Mucosa of gallbladder (tissue), 1 donor: ENCODE measurements at regions not wholly inside any gene's neighbourhood (a gene's known extent, or its start where the extent isn't known, plus 50 kb on each side); places are given as distances from the start of the nearest gene placed in this dataset.
"Not testable (repeated sequence)": the region's sequence is repeated elsewhere in the genome, so short reads cannot be mapped to it uniquely, and the experiment has no call there.

Experiments
- DNase-seq: peaks from one replicate; pipeline ENCODE4 v3.0.0-alpha.2; 2020; ENCODE audit warnings: low spot score
- donor health status: DM: no; HTN: no; CAD: no.

GRCh38 chr9:41623666-41624065 is 434.5 kb upstream of the ZNG1F start:
- DNase-seq = not testable (repeated sequence)

GRCh38 chr9:41619254-41619653 is 430.1 kb upstream of the ZNG1F start:
- not testable (repeated sequence) for DNase-seq

DNA sequence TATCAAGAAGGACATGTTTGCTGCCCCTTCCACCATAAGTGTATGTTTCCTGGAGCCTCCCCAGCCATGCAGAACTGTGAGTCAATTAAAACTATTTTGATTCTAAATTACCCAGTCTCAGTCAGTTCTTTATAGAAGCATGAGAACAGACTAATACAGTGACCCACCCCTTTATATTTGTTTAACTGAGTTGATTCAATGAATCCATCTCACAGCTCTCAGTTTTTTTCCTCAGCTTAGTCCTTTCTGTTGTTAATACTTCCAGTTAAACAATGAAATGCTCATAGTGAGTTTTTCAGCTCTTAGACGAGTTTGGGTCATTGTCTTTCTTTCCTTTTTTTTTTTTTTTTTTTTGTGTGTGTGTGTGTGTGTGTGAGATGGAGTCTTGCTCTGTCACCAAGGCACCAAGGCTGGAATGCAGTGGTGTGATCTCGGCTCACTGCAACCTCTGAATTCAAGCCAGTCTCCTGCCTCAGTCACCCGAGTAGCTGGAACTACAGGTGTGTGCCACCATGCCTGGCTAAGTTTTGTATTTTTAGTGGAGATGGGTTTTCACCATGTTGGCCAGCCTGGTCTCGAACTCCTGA is 417.9 kb upstream of the ZNG1F start:
- DNase-seq = not testable (repeated sequence)

DNA sequence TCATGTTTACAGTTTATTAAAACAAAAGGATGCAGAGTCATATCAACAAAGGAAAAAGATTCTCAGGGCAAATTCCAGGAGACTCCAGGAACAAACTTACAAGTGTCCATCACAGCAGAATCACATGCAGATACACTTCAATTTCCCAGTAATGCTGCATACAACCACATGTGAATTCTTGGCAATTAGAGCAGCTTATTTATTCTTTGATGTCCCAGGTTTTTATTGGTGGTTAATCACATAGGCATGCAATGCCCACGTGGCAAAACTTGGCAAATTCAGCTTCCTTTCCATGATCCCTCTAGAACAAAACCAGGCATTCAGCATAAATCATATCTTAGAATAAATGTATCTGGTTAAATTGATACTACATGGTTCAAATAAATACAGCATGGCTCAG is 376.5 kb upstream of the ZNG1F start:
- DNase-seq = peak; percentile 9
